GM12865 (cell line): ENCODE measurements at regions not wholly inside any gene's neighbourhood (a gene's known extent, or its start where the extent isn't known, plus 50 kb on each side); places are given as distances from the start of the nearest gene placed in this dataset.

Source experiments
- DNase-seq: peaks from one replicate; pipeline ENCODE4 v3.0.0; 2010; ENCODE audit warnings: low read depth
- H3K4me3 ChIP-seq: 2 replicates; pipeline ENCODE4 v1.5.1; 2011; ENCODE audit warnings: mild to moderate bottlenecking, low read depth, low read length, control low read depth
- CTCF ChIP-seq: IDR thresholded peaks from 2 replicates; pipeline ENCODE4 v1.5.1; 2011; ENCODE audit warnings: low read length, control low read depth, low read depth, inconsistent platforms; ENCODE audit not compliant: insufficient read depth; ENCODE audit errors: missing control alignments

GRCh38 chr9:2288309-2288708, 273.2 kb downstream of the SMARCA2 start:
- H3K4me3 ChIP-seq, result no peak overlapping the region
- no peak for TF ChIP-seq CTCF
- no peak for DNase-seq

- no peak for TF ChIP-seq CTCF
- no peak overlapping the region for H3K4me3 ChIP-seq
These were observed 274.1 kb downstream of the SMARCA2 start for GRCh38 chr9:2289263-2289662.

GRCh38 chr9:2290382-2290781, 275.2 kb downstream of the SMARCA2 start:
- no peak overlapping the region for H3K4me3 ChIP-seq
- TF ChIP-seq CTCF, result no peak
- no peak for DNase-seq

More at GRCh38 chr9:2289263-2289662, 274.1 kb downstream of the SMARCA2 start:
- no peak for DNase-seq

GRCh38 chr9:2291980-2292704, 277.0 kb downstream of the SMARCA2 start:
- no peak overlapping the region for H3K4me3 ChIP-seq
- DNase-seq, result no peak
- no peak for TF ChIP-seq CTCF

- TF ChIP-seq CTCF, result no peak
- no peak for DNase-seq
- H3K4me3 ChIP-seq, result no peak overlapping the region
These were observed 277.6 kb downstream of the SMARCA2 start for GRCh38 chr9:2292733-2293132.

GRCh38 chr9:2297771-2298170, 282.6 kb downstream of the SMARCA2 start:
- TF ChIP-seq CTCF, result no peak
- DNase-seq, result no peak
- no peak overlapping the region for H3K4me3 ChIP-seq

- no peak for DNase-seq
These were observed 283.1 kb downstream of the SMARCA2 start for GRCh38 chr9:2298217-2298616.

More at GRCh38 chr9:2298217-2298616, 283.1 kb downstream of the SMARCA2 start:
- H3K4me3 ChIP-seq, result no peak overlapping the region
- TF ChIP-seq CTCF, result no peak
